GM12878 (cell line): ENCODE measurements at regions not wholly inside any gene's neighbourhood (a gene's known extent, or its start where the extent isn't known, plus 50 kb on each side); places are given as distances from the start of the nearest gene placed in this dataset.

ENCODE experiments used
- ATAC-seq: fragments of 200-7000 bp; cut with Tn5 transposase; 3 replicates; pipeline ENCODE4 v1.9.1; 2020; ENCODE audit warnings: mild to moderate bottlenecking, moderate library complexity
- BruUV-seq: library from RNA; stranded (reverse); fragments of 400-500 nt; replicated peaks from 2 replicates; lab custom pipeline; 2021; lab: Mats Ljungman, UMichigan
- CTCF ChIA-PET: fragments of 300-600 bp; sonication (Branson Sonifier 250); formaldehyde crosslinking; extraction: SDS; loops from one replicate; lab custom pipeline; 2021; ENCODE audit warnings: inconsistent platforms; lab: Yijun Ruan, JAX
- POLR2A ChIA-PET: fragments of 350-600 bp; formaldehyde crosslinking; extraction: SDS; loops from one replicate; lab custom pipeline; 2021; ENCODE audit warnings: inconsistent platforms; lab: Charles Lee
- RAD21 ChIA-PET: fragments of 300-600 bp; sonication (Branson Sonifier 250); formaldehyde crosslinking; loops from one replicate; lab custom pipeline; 2023; ENCODE audit warnings: antibody characterized with exemption; ENCODE audit not compliant: unreplicated experiment; lab: Charles Lee
- SMC1A ChIA-PET: fragments of 300-600 bp; sonication (Branson Sonifier 250); formaldehyde crosslinking; loops from one replicate; lab custom pipeline; 2023; ENCODE audit not compliant: unreplicated experiment, uncharacterized antibody; lab: Charles Lee
- DNase-seq: peaks from one replicate; pipeline ENCODE4 v3.0.0-alpha.2; 2011; ENCODE audit warnings: low read depth, low spot score
- FAIRE-seq: peaks from 3 replicates; lab custom pipeline; 2011; peaks lifted over from hg19 to GRCh38; lab: Jason Lieb, UNC
- H2AFZ ChIP-seq: 2 replicates; pipeline ENCODE4 v1.6.0; 2011; ENCODE audit warnings: low read depth, low read length, control low read depth; ENCODE audit not compliant: control insufficient read depth
- H3K27ac ChIP-seq: 2 replicates; pipeline ENCODE4 v1.5.1; 2011; ENCODE audit warnings: control low read depth; ENCODE audit not compliant: control insufficient read depth, insufficient read depth
- H3K27me3 ChIP-seq, 2 experiments: replicated peaks in 1 of 2; 2 replicates each; pipeline versions ENCODE4 v1.6.0 to v1.6.1; 2011; ENCODE audit warnings: low read length in 1 of 2; ENCODE audit not compliant: control insufficient read depth in 2 of 2, insufficient read depth in 2 of 2
- H3K36me3 ChIP-seq, 2 experiments: 2 replicates each; pipeline ENCODE4 v1.5.1; 2011; ENCODE audit warnings: low read length in 1 of 2; ENCODE audit not compliant: control insufficient read depth in 2 of 2, insufficient read depth in 2 of 2
- H3K4me1 ChIP-seq: 2 replicates; pipeline ENCODE4 v1.6.1; 2011; ENCODE audit warnings: mild to moderate bottlenecking, low read length, moderate library complexity, mixed read lengths; ENCODE audit not compliant: control insufficient read depth, insufficient read depth
- H3K4me2 ChIP-seq: 2 replicates; pipeline ENCODE4 v1.6.0; 2011; ENCODE audit warnings: control low read depth; ENCODE audit not compliant: control insufficient read depth, insufficient read depth
- H3K4me3 ChIP-seq: fragments of 200-600 bp; sonication (generic); 2 replicates; pipeline ENCODE4 v1.5.1; 2016
- H3K79me2 ChIP-seq: 2 replicates; pipeline ENCODE4 v1.6.0; 2011; ENCODE audit warnings: low read length; ENCODE audit not compliant: control insufficient read depth, insufficient read depth
- H3K9ac ChIP-seq: 2 replicates; pipeline ENCODE4 v1.8.0; 2011; ENCODE audit warnings: low read length, control low read depth, mixed read lengths; ENCODE audit not compliant: control insufficient read depth, insufficient read depth
- H3K9me3 ChIP-seq: replicated peaks from 3 replicates; pipeline ENCODE4 v1.5.1; 2011; ENCODE audit warnings: mild to moderate bottlenecking, low read length; ENCODE audit not compliant: control insufficient read depth, insufficient read depth
- H4K20me1 ChIP-seq: 2 replicates; pipeline ENCODE4 v1.6.0; 2011; ENCODE audit not compliant: control insufficient read depth, insufficient read depth
- BCL11A ChIP-seq: IDR thresholded peaks from 2 replicates; pipeline ENCODE4 v1.6.1; 2011; ENCODE audit warnings: low read depth, low read length
- GABPA ChIP-seq: IDR thresholded peaks from 2 replicates; pipeline ENCODE4 v1.6.1; 2014; ENCODE audit warnings: antibody characterized with exemption, low read depth, mild to moderate bottlenecking, inconsistent platforms
- JUNB ChIP-seq: IDR thresholded peaks from 2 replicates; pipeline ENCODE4 v1.6.1; 2016; ENCODE audit warnings: antibody characterized with exemption, mild to moderate bottlenecking
- MYB ChIP-seq: fragments of 150-350 bp; IDR thresholded peaks from 2 replicates; pipeline ENCODE4 v1.6.1; 2014; ENCODE audit warnings: mild to moderate bottlenecking, low read depth, low read length, borderline replicate concordance
- NFXL1 ChIP-seq: fragments of 450-650 bp; IDR thresholded peaks from 2 replicates; pipeline ENCODE4 v1.6.1; 2017; ENCODE audit warnings: antibody characterized with exemption, mild to moderate bottlenecking, borderline replicate concordance
- POU2F2 ChIP-seq: IDR thresholded peaks from 3 replicates; pipeline ENCODE4 v1.6.1; 2011; ENCODE audit warnings: low read depth, mild to moderate bottlenecking, low read length, borderline replicate concordance
- RBBP5 ChIP-seq: fragments of 200-600 bp; sonication (generic); conservative IDR thresholded peaks from 2 replicates; pipeline ENCODE4 v1.6.1; 2016
- RCOR1 ChIP-seq: conservative IDR thresholded peaks from 2 replicates; pipeline ENCODE4 v1.6.1; 2012; ENCODE audit warnings: low read depth, low read length, improper control_type of control experiment
- ZNF217 ChIP-seq: fragments of 450-650 bp; IDR thresholded peaks from 2 replicates; pipeline ENCODE4 v1.6.1; 2017; ENCODE audit warnings: antibody characterized with exemption, mild to moderate bottlenecking
- WGBS: methylation state at CpG from one replicate; pipeline ENCODE4 v1.1.6; 2016; ENCODE audit warnings: low lambda C conversion rate; ENCODE audit not compliant: insufficient replicate concordance, insufficient coverage; ENCODE audit errors: missing lambda C conversion rate; 5-methylcytosine and 5-hydroxymethylcytosine counted together
- in situ Hi-C: fragments of 300-500 bp; cut with MboI; formaldehyde crosslinking; loops from 9 replicates; pipeline ENCODE4 v1.14.3; 2018; ENCODE audit warnings: mixed read lengths
- intact Hi-C: fragments of 100-400 bp; cut with micrococcal nuclease; formaldehyde crosslinking; loops from one replicate; pipeline ENCODE4 v1.14.2; 2022; ENCODE audit not compliant: unreplicated experiment
- TF ChIP-seq, protein P1 (sequence below): fragments of 450-650 bp; IDR thresholded peaks from 2 replicates; pipeline ENCODE4 v1.6.1; 2017; ENCODE audit warnings: mild to moderate bottlenecking, moderate library complexity
- TF ChIP-seq, protein P2 (sequence below): fragments of 450-650 bp; IDR thresholded peaks from 2 replicates; pipeline ENCODE4 v1.6.1; 2014; ENCODE audit warnings: mild to moderate bottlenecking

DNA sequence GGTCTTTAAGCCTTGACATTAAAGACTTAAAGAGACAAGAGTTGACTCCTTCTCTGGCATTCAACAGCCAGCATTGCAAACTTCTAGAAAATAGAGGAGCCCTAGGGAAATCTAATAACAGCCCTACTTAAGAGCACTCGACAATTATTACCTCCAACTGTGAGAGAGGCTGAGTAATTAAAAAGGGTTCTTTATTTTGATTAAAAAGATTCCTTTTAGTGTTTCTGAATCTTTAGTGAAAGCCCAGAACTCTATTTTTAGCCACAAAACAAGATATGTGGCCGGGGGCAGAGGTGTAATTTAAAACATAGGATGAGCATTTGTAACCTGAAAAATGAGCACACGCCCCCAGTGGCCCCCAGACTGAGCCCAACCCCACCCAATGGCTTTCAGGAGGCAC is 222.3 kb downstream of the SMAD2 start:
- BruUV-seq, result no TSS peak
- Histone ChIP-seq H3K9me3 (no peaks in the 10 kb centered on the region), H3K36me3 (no peaks in the 10 kb centered on the region), H3K4me2 (no peak overlapping the region), H3K9ac (no peak overlapping the region), H3K79me2 (no peaks in the 10 kb centered on the region), H4K20me1 (no peaks in the 10 kb centered on the region), H3K4me1 (no peaks in the 10 kb centered on the region), H3K27me3 (no peaks in the 10 kb centered on the region), H2AFZ (no peak overlapping the region), H3K4me3 (no peak overlapping the region), H3K27ac (no peak overlapping the region)
- WGBS, result 2% methylated on average over 3 of the region's 3 CpGs
- ATAC-seq (no peak), DNase-seq (no peak), FAIRE-seq (no peak)
- intact Hi-C loops (no loop called here), in situ Hi-C loops (no loop called here)
- SMC1A ChIA-PET, result no interaction called here
- CTCF ChIA-PET, result no interaction called here
- RAD21 ChIA-PET, result no interaction called here
- no peak for TF ChIP-seq POU2F2
- POLR2A ChIA-PET, result no interaction called here

- Histone ChIP-seq H3K4me2 (no peak overlapping the region), H3K27ac (no peak overlapping the region), H4K20me1 (no peaks in the 10 kb centered on the region), H3K36me3 (no peaks in the 10 kb centered on the region), H2AFZ (no peak overlapping the region), H3K9ac (no peak overlapping the region), H3K27me3 (no peaks in the 10 kb centered on the region; a peak in 1 of 4 replicates), H3K79me2 (no peaks in the 10 kb centered on the region), H3K4me3 (no peak overlapping the region), H3K4me1 (no peaks in the 10 kb centered on the region), H3K9me3 (no peaks in the 10 kb centered on the region)
- no peak for TF ChIP-seq JUNB
- TF ChIP-seq MYB, result no peak
- TF ChIP-seq RCOR1, result no peak
- TF ChIP-seq GABPA, result no peak
- no peak for TF ChIP-seq RBBP5
- TF ChIP-seq, protein P1, sequence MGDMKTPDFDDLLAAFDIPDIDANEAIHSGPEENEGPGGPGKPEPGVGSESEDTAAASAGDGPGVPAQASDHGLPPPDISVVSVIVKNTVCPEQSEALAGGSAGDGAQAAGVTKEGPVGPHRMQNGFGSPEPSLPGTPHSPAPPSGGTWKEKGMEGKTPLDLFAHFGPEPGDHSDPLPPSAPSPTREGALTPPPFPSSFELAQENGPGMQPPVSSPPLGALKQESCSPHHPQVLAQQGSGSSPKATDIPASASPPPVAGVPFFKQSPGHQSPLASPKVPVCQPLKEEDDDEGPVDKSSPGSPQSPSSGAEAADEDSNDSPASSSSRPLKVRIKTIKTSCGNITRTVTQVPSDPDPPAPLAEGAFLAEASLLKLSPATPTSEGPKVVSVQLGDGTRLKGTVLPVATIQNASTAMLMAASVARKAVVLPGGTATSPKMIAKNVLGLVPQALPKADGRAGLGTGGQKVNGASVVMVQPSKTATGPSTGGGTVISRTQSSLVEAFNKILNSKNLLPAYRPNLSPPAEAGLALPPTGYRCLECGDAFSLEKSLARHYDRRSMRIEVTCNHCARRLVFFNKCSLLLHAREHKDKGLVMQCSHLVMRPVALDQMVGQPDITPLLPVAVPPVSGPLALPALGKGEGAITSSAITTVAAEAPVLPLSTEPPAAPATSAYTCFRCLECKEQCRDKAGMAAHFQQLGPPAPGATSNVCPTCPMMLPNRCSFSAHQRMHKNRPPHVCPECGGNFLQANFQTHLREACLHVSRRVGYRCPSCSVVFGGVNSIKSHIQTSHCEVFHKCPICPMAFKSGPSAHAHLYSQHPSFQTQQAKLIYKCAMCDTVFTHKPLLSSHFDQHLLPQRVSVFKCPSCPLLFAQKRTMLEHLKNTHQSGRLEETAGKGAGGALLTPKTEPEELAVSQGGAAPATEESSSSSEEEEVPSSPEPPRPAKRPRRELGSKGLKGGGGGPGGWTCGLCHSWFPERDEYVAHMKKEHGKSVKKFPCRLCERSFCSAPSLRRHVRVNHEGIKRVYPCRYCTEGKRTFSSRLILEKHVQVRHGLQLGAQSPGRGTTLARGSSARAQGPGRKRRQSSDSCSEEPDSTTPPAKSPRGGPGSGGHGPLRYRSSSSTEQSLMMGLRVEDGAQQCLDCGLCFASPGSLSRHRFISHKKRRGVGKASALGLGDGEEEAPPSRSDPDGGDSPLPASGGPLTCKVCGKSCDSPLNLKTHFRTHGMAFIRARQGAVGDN, result no peak
- TF ChIP-seq ZNF217, result no peak
- no peak for TF ChIP-seq BCL11A
- TF ChIP-seq NFXL1, result no peak
- TF ChIP-seq, protein P2, sequence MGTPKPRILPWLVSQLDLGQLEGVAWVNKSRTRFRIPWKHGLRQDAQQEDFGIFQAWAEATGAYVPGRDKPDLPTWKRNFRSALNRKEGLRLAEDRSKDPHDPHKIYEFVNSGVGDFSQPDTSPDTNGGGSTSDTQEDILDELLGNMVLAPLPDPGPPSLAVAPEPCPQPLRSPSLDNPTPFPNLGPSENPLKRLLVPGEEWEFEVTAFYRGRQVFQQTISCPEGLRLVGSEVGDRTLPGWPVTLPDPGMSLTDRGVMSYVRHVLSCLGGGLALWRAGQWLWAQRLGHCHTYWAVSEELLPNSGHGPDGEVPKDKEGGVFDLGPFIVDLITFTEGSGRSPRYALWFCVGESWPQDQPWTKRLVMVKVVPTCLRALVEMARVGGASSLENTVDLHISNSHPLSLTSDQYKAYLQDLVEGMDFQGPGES, result no peak
- WGBS, result 51% methylated on average over 6 of the region's 6 CpGs
- no peak for DNase-seq
- in situ Hi-C loops (no loop called here), intact Hi-C loops (no loop called here)
- ChIA-PET CTCF (interaction anchor here (0.5 kb wide), 1 partner anchor 11 kb away, joined by 3 read pairs; no protein-coding TSS in a partner anchor), RAD21 (no interaction called here), POLR2A (no interaction called here), SMC1A (interaction anchor here (0.7 kb wide), 1 partner anchor 22 kb away, joined by 3 read pairs; no protein-coding TSS in a partner anchor)
- ATAC-seq, result no peak
- no peak for FAIRE-seq
- BruUV-seq, result no TSS peak
Measured at GRCh38 chr18:47701134-47701533, 229.3 kb downstream of the SMAD2 start.
